ENCODE measurements at regions not wholly inside any gene's neighbourhood (a gene's known extent, or its start where the extent isn't known, plus 50 kb on each side); places are given as distances from the start of the nearest gene placed in this dataset.

DNA sequence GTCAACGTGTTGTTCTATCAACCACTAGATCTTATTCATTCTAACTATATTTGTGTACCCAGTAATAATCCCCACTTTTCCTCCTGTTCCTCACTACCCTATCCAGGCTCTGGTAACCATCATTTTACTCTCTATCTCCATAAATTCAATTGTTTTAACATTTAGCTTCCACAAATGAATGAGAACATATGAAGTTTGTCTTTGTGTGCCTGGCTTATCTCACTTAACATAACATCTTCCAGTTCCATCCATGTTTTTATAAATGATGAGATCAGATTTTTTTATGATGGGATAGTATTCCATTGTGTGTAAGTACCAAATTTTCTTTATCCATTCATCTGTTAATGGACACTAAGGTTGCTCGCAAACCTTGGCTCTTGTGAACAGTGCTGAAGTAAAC, 59.9 kb upstream of the IBSP start:
- H3K27me3 ChIP-seq (ENCODE audit: control insufficient read depth, insufficient read depth, low read length) = no peaks in the 10 kb centered on the region
- no peak overlapping the region for H3K4me3 ChIP-seq (ENCODE audit: low read length)
- DNase-seq = no peak
- H3K9me3 ChIP-seq (replicated peaks; ENCODE audit: control insufficient read depth, low read depth, low read length) = no peaks in the 10 kb centered on the region
- H3K4me1 ChIP-seq (ENCODE audit: control insufficient read depth, insufficient read depth, low read length) = no peaks in the 10 kb centered on the region
- no CpG with 5 or more reads among the region's 2 CpGs for WGBS (ENCODE audit: insufficient coverage)
- no peaks in the 10 kb centered on the region for H3K36me3 ChIP-seq (ENCODE audit: control insufficient read depth, insufficient read depth, low read length)
- H3K27ac ChIP-seq (ENCODE audit: low read length) = no peak overlapping the region

DNA sequence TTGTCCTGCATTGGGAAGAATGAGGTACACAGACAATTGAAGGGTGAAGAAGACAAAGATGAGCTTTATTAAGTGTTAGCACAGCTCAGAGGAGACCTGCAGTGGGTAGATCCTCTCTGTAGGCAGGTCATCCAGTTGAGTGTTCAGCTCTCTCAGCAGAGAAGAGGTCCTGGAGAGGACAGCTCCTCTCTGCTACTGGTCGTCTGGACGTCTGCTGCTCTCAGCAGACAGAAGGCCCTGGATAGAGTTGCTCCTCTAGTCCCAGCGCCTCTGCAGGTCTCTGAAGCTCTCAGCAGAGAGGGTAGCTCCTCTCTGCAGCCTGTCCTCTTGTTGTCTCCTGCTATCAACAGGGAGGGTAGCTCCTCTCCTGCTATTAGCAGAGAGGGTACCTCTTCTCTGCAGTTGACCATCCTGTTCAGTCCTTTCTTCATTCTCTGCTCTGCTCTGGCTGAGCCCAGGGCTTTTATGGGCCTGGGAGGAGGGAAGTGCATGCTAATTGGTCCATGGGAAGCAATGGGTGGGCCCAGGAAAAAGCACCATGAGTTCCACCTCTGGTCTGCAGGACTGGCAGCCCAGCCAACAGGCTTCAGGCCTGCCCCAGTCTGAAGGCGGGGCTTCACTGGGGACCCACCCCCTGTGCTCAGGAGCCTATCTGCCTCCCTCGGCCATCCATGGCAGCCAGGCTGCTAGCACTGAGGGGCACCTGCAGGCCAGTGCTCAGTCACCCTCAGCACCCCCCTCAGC, 54.1 kb upstream of the IBSP start:
- Histone ChIP-seq H3K9me3 (replicated peaks; ENCODE audit: control insufficient read depth, low read depth, low read length) (no peaks in the 10 kb centered on the region), H3K4me3 (ENCODE audit: low read length) (no peak overlapping the region), H3K4me1 (ENCODE audit: control insufficient read depth, insufficient read depth, low read length) (no peaks in the 10 kb centered on the region), H3K27me3 (ENCODE audit: control insufficient read depth, insufficient read depth, low read length) (no peaks in the 10 kb centered on the region), H3K27ac (ENCODE audit: low read length) (no peak overlapping the region), H3K36me3 (ENCODE audit: control insufficient read depth, insufficient read depth, low read length) (no peaks in the 10 kb centered on the region)
- no peak for DNase-seq
- WGBS (ENCODE audit: insufficient coverage) = 65% methylated on average over 5 of the region's 5 CpGs

DNA sequence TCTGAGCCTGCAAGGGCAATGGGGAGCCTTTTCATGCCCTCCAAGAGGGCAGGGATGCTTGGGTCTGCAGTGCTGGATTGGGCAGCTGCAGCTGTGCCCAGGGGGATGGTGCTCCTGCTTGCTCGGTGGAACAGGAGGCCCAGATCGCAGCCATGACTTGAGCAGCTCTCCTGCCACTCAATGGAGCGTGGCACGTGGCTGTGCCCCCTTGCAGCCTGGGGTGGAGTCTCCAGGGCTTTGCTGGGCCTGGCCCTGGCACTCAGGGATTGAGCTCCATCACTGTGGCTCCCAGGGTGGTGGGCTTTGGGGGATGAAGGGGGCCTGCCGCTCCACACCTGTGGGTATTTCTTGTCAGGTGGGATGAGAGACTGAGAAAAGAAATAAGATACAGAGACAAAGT, 53.4 kb upstream of the IBSP start:
- H3K4me1 ChIP-seq (ENCODE audit: control insufficient read depth, insufficient read depth, low read length) = no peaks in the 10 kb centered on the region
- no peak overlapping the region for H3K27ac ChIP-seq (ENCODE audit: low read length)
- no peaks in the 10 kb centered on the region for H3K36me3 ChIP-seq (ENCODE audit: control insufficient read depth, insufficient read depth, low read length)
- H3K27me3 ChIP-seq (ENCODE audit: control insufficient read depth, insufficient read depth, low read length) = no peaks in the 10 kb centered on the region
- WGBS (ENCODE audit: insufficient coverage) = 90% methylated on average over 5 of the region's 5 CpGs
- no peaks in the 10 kb centered on the region for H3K9me3 ChIP-seq (replicated peaks; ENCODE audit: control insufficient read depth, low read depth, low read length)
- no peak overlapping the region for H3K4me3 ChIP-seq (ENCODE audit: low read length)
- no peak for DNase-seq
